Muscle layer of colon (tissue), 2 donors: ENCODE measurements at regions not wholly inside any gene's neighbourhood (a gene's known extent, or its start where the extent isn't known, plus 50 kb on each side); places are given as distances from the start of the nearest gene placed in this dataset.

ENCODE experiments used
- H3K27ac ChIP-seq: one replicate; pipeline ENCODE4 v1.7.0; 2013; ENCODE audit warnings: low read depth, mild to moderate bottlenecking, low read length, moderate library complexity
- H3K27me3 ChIP-seq, 2 donors: one replicate each; pipeline ENCODE4 v1.7.0; 2013; ENCODE audit warnings: low read length in 2 of 2, mild to moderate bottlenecking in 2 of 2; ENCODE audit not compliant: insufficient read depth in 2 of 2, control insufficient read depth in 1 of 2
- H3K36me3 ChIP-seq: one replicate; pipeline ENCODE4 v1.7.0; 2013; ENCODE audit warnings: mild to moderate bottlenecking, low read length; ENCODE audit not compliant: insufficient read depth
- H3K4me1 ChIP-seq: one replicate; pipeline ENCODE4 v1.7.0; 2013; ENCODE audit warnings: mild to moderate bottlenecking, low read length; ENCODE audit not compliant: insufficient read depth
- H3K4me3 ChIP-seq, 2 donors: one replicate each; pipeline ENCODE4 v1.7.0; 2013; ENCODE audit warnings: low read length in 2 of 2, low read depth in 1 of 2, mild to moderate bottlenecking in 1 of 2, moderate library complexity in 1 of 2
- H3K9ac ChIP-seq: one replicate; pipeline ENCODE4 v1.7.0; 2013; ENCODE audit warnings: low read length
- H3K9me3 ChIP-seq: one replicate; pipeline ENCODE4 v1.7.0; 2013; ENCODE audit warnings: mild to moderate bottlenecking, low read length
- donor health status: abdominal sarcoma.
- donor health status: Adenocarcinoma of cecum.

GRCh38 chr2:144593803-144594202 is 73.9 kb upstream of the ZEB2 start:
- Histone ChIP-seq H3K9me3 (no peaks in the 10 kb centered on the region), H3K4me1 (no peaks in the 10 kb centered on the region), H3K27ac (no peak overlapping the region), H3K9ac (no peak overlapping the region), H3K27me3 (no peaks in the 10 kb centered on the region), H3K36me3 (no peaks in the 10 kb centered on the region), H3K4me3 (no peak overlapping the region)

DNA sequence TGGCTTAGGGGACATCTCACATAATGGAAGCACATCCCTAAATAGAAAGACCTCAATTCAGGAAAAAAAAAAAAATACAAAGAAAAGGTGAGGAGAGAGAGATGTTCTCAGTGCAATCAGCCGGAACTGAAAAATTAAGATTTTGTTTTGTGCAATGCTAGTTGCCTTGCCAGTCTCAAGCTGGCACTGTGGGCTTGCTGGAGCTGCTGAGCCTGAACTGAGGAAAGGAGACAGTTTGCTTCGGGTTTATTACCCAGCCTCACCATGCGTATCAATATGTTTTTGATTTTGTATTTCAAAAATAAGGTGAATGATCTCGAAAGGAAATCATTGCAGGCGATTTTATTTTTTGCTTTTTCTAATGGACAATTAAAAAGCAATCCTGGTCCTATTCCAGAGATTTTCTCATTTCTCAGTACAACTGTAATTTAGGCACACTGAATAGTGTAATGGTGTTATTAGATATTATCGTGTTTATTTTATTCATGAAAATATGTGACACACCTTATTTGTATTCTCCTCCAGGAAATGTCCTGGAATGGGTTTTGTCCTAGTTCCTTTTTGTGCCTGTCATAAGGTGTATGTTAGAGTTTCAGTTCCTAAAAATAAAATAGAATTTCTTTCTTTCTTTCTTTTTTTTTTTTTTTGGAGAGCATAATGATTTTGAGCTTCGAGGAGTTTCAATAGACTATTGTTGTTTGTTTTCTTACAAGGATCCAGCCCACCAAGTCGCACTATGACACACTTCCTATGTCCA is 72.8 kb upstream of the ZEB2 start:
- no peaks in the 10 kb centered on the region for H3K36me3 ChIP-seq
- no peaks in the 10 kb centered on the region for H3K4me1 ChIP-seq
- no peaks in the 10 kb centered on the region for H3K27me3 ChIP-seq
- H3K9me3 ChIP-seq = no peaks in the 10 kb centered on the region
- no peak overlapping the region for H3K4me3 ChIP-seq
- H3K27ac ChIP-seq = no peak overlapping the region
- H3K9ac ChIP-seq = no peak overlapping the region

- Histone ChIP-seq H3K9ac (no peak overlapping the region), H3K36me3 (no peaks in the 10 kb centered on the region), H3K4me1 (no peaks in the 10 kb centered on the region), H3K27me3 (no peaks in the 10 kb centered on the region), H3K9me3 (no peaks in the 10 kb centered on the region), H3K4me3 (no peak overlapping the region), H3K27ac (no peak overlapping the region)
Measured at GRCh38 chr2:144587306-144587705, 67.4 kb upstream of the ZEB2 start.

- no peak overlapping the region for H3K27ac ChIP-seq
- H3K27me3 ChIP-seq = no peaks in the 10 kb centered on the region
- no peaks in the 10 kb centered on the region for H3K36me3 ChIP-seq
- H3K4me3 ChIP-seq = no peak overlapping the region
- H3K4me1 ChIP-seq = peaks cover 5% of the 10 kb centered on the region
- no peaks in the 10 kb centered on the region for H3K9me3 ChIP-seq
- H3K9ac ChIP-seq = no peak overlapping the region
Measured at GRCh38 chr2:144586476-144586875, 66.6 kb upstream of the ZEB2 start.

GRCh38 chr2:144583741-144584453 is 64.0 kb upstream of the ZEB2 start:
- Histone ChIP-seq H3K27ac (no peak overlapping the region), H3K4me3 (no peak overlapping the region), H3K4me1 (peaks cover 6% of the 10 kb centered on the region), H3K36me3 (no peaks in the 10 kb centered on the region), H3K9me3 (no peaks in the 10 kb centered on the region), H3K27me3 (no peaks in the 10 kb centered on the region), H3K9ac (no peak overlapping the region)

GRCh38 chr2:144583381-144583729 is 63.4 kb upstream of the ZEB2 start:
- no peak overlapping the region for H3K9ac ChIP-seq
- peaks cover 6% of the 10 kb centered on the region for H3K4me1 ChIP-seq
- H3K4me3 ChIP-seq = no peak overlapping the region
- no peaks in the 10 kb centered on the region for H3K27me3 ChIP-seq
- no peak overlapping the region for H3K27ac ChIP-seq
- H3K36me3 ChIP-seq = no peaks in the 10 kb centered on the region
- H3K9me3 ChIP-seq = no peaks in the 10 kb centered on the region

DNA sequence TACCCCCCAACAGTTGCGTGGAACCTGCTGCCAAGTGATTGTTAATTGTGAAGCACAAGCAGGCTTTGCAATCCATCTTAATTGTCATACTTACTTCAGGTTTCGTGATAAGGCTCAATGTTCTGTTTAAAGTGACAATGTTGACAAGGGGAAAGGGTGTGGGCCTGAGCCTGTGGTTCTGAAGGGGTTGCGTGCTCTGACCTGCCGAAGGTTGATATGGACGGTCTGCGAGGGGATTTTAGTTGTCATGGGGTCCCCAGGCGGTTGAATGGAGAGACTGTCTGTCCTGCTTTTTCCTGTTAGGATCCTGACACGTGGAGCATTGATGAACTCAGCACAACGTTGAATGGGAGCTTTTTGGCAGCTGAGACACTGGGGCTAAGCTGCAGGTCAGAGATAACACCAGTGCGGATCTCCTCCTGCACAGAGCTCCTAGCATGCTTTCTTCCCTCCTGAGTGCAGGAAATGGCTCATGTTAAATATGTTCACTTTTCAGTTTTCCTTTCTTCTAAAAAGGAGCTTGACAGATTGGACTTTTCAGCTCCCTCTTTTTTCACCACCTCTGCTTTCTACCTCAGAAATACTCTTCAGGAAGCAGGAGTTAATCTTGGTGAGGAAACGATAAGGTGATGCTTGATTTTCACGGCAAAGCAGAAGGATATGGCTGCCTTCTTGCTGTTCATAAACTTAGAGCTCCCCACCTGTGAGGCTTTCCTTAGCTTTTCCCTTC is 62.9 kb upstream of the ZEB2 start:
- no peak overlapping the region for H3K27ac ChIP-seq
- H3K4me3 ChIP-seq = no peak overlapping the region
- no peaks in the 10 kb centered on the region for H3K9me3 ChIP-seq

DNA sequence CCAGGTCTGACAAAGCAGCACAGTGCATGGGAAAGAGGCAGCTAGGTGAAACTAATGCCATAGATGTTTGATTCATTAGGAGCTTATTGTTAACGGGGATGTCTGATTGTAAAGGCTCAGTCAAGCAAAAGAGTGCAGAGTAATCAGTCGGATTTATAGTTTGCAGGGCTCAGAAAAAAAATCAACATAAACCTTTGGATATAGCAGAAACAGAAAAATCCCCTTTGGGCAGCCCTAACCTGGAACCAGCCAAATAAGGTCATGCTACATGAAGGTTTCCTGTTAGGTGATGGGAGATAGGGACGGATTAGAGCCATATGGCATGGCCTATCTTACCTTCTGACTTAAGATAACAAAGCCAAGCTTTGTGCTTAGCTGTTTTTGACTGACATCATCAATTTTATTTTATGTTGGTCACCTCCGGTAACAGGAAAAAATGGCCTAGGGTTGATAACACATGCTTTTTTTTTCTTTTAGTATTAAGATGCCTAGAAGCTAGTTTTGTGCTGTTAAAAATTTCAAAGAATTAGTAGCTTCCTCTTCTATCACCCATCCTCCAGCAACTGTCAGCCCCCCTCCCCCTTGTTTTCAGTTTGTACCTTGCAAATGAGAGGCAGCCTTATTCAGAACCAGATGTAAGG is 60.7 kb upstream of the ZEB2 start:
- no peak overlapping the region for H3K9ac ChIP-seq
- H3K4me1 ChIP-seq = peaks cover 6% of the 10 kb centered on the region
- no peak overlapping the region for H3K4me3 ChIP-seq
- no peaks in the 10 kb centered on the region for H3K36me3 ChIP-seq
- H3K9me3 ChIP-seq = no peaks in the 10 kb centered on the region
- no peak overlapping the region for H3K27ac ChIP-seq
- no peaks in the 10 kb centered on the region for H3K27me3 ChIP-seq

More for the DNA sequence above, 62.9 kb upstream of the ZEB2 start:
- no peak overlapping the region for H3K9ac ChIP-seq
- H3K27me3 ChIP-seq = no peaks in the 10 kb centered on the region
- no peaks in the 10 kb centered on the region for H3K36me3 ChIP-seq
- peaks cover 6% of the 10 kb centered on the region for H3K4me1 ChIP-seq

GRCh38 chr2:144579556-144579955 is 59.6 kb upstream of the ZEB2 start:
- Histone ChIP-seq H3K27ac (no peak overlapping the region), H3K9me3 (no peaks in the 10 kb centered on the region), H3K27me3 (no peaks in the 10 kb centered on the region), H3K36me3 (no peaks in the 10 kb centered on the region), H3K4me1 (peaks cover 6% of the 10 kb centered on the region), H3K4me3 (no peak overlapping the region), H3K9ac (no peak overlapping the region)

- Histone ChIP-seq H3K4me3 (no peak overlapping the region), H3K27ac (no peak overlapping the region), H3K4me1 (peaks cover 6% of the 10 kb centered on the region), H3K9me3 (no peaks in the 10 kb centered on the region), H3K27me3 (no peaks in the 10 kb centered on the region), H3K9ac (no peak overlapping the region), H3K36me3 (no peaks in the 10 kb centered on the region)
Measured at GRCh38 chr2:144578099-144578498, 58.2 kb upstream of the ZEB2 start.

DNA sequence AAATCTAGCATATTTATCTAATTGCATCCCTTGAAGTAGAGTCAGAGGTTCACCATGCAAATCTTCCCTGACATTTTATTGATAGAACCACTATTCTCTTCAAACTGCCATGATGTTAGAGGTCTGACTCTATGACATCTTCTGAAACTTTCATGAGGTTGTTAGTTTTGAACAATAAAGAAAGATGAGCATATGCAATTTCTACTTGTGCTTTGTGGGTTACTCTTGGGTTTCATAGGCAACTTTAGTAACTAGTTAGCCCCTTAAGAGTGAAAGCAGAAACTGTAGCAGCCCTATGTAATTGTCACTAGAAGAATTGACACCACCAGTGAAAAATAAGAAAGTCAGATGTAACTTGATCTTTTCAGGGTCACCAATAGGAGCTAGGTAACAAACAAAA is 53.1 kb upstream of the ZEB2 start:
- no peak overlapping the region for H3K4me3 ChIP-seq
- no peak overlapping the region for H3K27ac ChIP-seq
- H3K36me3 ChIP-seq = no peaks in the 10 kb centered on the region
- H3K9me3 ChIP-seq = no peaks in the 10 kb centered on the region
- no peaks in the 10 kb centered on the region for H3K27me3 ChIP-seq
- no peak overlapping the region for H3K9ac ChIP-seq
- no peaks in the 10 kb centered on the region for H3K4me1 ChIP-seq
